ENCODE measurements at regions not wholly inside any gene's neighbourhood (a gene's known extent, or its start where the extent isn't known, plus 50 kb on each side); places are given as distances from the start of the nearest gene placed in this dataset.

DNA sequence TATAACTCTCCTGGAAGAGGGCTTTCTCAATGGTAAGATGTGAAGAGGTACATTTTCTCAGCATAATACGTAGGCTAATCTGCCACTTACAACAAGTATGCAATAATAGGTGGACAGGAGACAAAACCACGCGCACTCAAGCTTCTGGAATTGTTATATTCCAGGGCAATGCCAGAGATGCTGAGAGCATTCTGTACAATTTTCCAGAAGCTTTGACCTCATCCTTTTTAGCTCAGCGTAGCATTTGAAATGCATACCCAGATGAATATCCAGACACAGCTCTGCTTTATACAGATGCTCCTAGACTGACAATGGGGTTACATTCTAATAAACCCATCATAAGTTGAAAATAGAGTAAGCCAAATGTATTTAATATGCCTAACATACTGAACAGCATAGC, 1492.4 kb upstream of the FLRT2 start:
- TF ChIP-seq, protein P1, sequence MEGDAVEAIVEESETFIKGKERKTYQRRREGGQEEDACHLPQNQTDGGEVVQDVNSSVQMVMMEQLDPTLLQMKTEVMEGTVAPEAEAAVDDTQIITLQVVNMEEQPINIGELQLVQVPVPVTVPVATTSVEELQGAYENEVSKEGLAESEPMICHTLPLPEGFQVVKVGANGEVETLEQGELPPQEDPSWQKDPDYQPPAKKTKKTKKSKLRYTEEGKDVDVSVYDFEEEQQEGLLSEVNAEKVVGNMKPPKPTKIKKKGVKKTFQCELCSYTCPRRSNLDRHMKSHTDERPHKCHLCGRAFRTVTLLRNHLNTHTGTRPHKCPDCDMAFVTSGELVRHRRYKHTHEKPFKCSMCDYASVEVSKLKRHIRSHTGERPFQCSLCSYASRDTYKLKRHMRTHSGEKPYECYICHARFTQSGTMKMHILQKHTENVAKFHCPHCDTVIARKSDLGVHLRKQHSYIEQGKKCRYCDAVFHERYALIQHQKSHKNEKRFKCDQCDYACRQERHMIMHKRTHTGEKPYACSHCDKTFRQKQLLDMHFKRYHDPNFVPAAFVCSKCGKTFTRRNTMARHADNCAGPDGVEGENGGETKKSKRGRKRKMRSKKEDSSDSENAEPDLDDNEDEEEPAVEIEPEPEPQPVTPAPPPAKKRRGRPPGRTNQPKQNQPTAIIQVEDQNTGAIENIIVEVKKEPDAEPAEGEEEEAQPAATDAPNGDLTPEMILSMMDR (tag by site-specific recombination; IDR thresholded peaks at IDR 0.05), result no peak
- TF ChIP-seq, protein P2, sequence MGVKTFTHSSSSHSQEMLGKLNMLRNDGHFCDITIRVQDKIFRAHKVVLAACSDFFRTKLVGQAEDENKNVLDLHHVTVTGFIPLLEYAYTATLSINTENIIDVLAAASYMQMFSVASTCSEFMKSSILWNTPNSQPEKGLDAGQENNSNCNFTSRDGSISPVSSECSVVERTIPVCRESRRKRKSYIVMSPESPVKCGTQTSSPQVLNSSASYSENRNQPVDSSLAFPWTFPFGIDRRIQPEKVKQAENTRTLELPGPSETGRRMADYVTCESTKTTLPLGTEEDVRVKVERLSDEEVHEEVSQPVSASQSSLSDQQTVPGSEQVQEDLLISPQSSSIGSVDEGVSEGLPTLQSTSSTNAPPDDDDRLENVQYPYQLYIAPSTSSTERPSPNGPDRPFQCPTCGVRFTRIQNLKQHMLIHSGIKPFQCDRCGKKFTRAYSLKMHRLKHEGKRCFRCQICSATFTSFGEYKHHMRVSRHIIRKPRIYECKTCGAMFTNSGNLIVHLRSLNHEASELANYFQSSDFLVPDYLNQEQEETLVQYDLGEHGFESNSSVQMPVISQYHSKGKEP (tag by site-specific recombination; IDR thresholded peaks at IDR 0.05), result no peak
- no peak for TF ChIP-seq ZNF121 (tag by site-specific recombination; IDR thresholded peaks at IDR 0.05)
- TF ChIP-seq YY1 (tag by site-specific recombination; IDR thresholded peaks at IDR 0.05), result no peak
- no peak for TF ChIP-seq ZBTB8A (tag by site-specific recombination; IDR thresholded peaks at IDR 0.05)
